HAP-1 (cell line): ENCODE measurements at regions not wholly inside any gene's neighbourhood (a gene's known extent, or its start where the extent isn't known, plus 50 kb on each side); places are given as distances from the start of the nearest gene placed in this dataset.

Experiments used
- DNase-seq, 2 experiments: peaks; one replicate each; pipeline ENCODE4 v3.0.0-alpha.2; 2016 to 2020; ENCODE audit warnings: low spot score in 2 of 2
- H3K27me3 ChIP-seq: fragments of 250-450 bp; sonication (Bioruptor Pico); 2 replicates; pipeline ENCODE4 v1.5.1; 2020; ENCODE audit warnings: low read depth, mild to moderate bottlenecking, moderate library complexity
- H3K36me3 ChIP-seq: fragments of 250-450 bp; sonication (Bioruptor Pico); replicated peaks from 2 replicates; pipeline ENCODE4 v1.5.1; 2020; ENCODE audit warnings: mild to moderate bottlenecking
- H3K4me1 ChIP-seq: fragments of 250-450 bp; sonication (Bioruptor Pico); 2 replicates; pipeline ENCODE4 v1.5.1; 2020; ENCODE audit warnings: mild to moderate bottlenecking
- H3K4me3 ChIP-seq: fragments of 250-450 bp; sonication (Bioruptor Pico); 2 replicates; pipeline ENCODE4 v1.5.1; 2020; ENCODE audit warnings: mild to moderate bottlenecking, moderate library complexity
- H3K9me3 ChIP-seq: fragments of 250-450 bp; sonication (Bioruptor Pico); 2 replicates; pipeline ENCODE4 v1.5.1; 2020; ENCODE audit warnings: mild to moderate bottlenecking, moderate library complexity
- in situ Hi-C: fragments of 300-500 bp; cut with MboI; formaldehyde crosslinking; loops from 3 replicates; pipeline ENCODE4 v1.14.3; 2020; ENCODE audit warnings: low sequenced_read_pairs, inconsistent platforms, mixed read lengths

DNA sequence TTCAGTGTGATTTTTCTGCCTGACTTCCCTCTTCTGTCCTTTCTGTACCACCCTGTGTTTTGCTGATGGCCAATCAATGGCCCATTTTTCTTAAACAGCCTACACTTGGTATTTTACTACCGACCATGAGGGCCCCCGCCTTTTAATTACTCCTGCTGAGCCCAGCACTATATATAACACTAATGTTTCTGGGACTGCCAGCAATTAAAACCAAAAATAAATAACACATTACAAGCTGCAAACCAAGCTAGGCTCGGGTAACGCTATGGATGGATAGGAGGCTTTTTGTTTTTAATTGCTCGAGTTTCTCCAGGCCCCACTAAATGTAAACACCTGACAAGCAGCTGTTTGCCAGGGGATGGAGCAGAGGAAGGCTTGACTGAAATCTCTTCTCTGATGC, 915.4 kb upstream of the AUTS2 start:
- no peak overlapping the region for H3K4me3 ChIP-seq
- H3K36me3 ChIP-seq: no peaks in the 10 kb centered on the region
- in situ Hi-C loops: no loop called here
- DNase-seq: no peak
- H3K27me3 ChIP-seq: no peaks in the 10 kb centered on the region
- H3K9me3 ChIP-seq: no peaks in the 10 kb centered on the region
- H3K4me1 ChIP-seq: no peaks in the 10 kb centered on the region

DNA sequence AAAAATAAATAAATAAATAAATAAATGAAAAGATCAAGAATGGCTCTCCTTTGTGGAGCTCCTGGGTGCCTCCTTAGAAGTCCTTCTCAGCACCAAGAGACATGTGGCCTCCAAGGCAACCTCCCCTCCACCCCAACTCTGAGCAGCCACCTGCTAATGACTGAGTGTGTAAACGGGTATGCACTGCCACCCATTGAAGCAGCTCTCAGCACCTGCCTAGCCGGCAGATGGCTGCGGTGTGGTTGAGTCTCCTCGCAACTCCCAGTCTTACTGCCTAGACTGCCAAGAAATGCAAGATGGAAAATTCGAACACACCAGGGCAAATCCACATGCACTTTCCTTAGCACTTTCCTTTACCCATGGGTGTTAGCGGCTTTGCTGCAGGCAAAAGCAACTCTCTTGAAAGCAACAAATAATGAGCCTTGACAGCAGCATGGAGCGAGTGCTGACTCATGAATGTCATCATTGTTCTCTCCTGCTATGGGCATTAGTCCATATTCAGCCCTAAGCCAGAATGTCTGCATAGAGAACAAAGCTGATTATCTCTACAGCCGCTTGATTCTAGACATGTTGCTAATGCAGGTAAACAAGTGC, 913.9 kb upstream of the AUTS2 start:
- Histone ChIP-seq H3K4me3 (no peak overlapping the region), H3K4me1 (no peaks in the 10 kb centered on the region), H3K36me3 (no peaks in the 10 kb centered on the region), H3K27me3 (no peaks in the 10 kb centered on the region), H3K9me3 (no peaks in the 10 kb centered on the region)
- no peak for DNase-seq
- in situ Hi-C loops: no loop called here

DNA sequence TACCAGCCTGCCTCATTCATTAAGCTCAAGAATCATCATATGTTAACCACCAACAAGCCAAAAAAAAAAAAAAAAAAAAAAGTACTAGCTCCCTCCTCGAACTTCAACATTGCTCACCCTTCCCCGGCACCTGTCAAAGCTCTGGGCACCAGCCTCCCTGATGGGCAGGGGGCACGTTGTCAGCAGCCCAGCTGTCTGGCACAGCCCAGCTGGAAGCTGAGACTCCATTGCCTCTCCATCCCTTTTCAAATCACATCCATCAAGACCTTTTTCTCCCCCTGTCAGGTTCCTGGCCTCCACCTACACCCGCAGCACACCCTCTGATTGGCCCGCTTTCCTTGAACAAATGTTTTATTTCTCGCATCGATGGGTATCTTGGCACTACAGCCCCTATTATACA, 913.3 kb upstream of the AUTS2 start:
- no peaks in the 10 kb centered on the region for H3K36me3 ChIP-seq
- in situ Hi-C loops: no loop called here
- H3K27me3 ChIP-seq: no peaks in the 10 kb centered on the region
- no peak for DNase-seq
- H3K9me3 ChIP-seq: no peaks in the 10 kb centered on the region
- no peaks in the 10 kb centered on the region for H3K4me1 ChIP-seq
- H3K4me3 ChIP-seq: no peak overlapping the region

DNA sequence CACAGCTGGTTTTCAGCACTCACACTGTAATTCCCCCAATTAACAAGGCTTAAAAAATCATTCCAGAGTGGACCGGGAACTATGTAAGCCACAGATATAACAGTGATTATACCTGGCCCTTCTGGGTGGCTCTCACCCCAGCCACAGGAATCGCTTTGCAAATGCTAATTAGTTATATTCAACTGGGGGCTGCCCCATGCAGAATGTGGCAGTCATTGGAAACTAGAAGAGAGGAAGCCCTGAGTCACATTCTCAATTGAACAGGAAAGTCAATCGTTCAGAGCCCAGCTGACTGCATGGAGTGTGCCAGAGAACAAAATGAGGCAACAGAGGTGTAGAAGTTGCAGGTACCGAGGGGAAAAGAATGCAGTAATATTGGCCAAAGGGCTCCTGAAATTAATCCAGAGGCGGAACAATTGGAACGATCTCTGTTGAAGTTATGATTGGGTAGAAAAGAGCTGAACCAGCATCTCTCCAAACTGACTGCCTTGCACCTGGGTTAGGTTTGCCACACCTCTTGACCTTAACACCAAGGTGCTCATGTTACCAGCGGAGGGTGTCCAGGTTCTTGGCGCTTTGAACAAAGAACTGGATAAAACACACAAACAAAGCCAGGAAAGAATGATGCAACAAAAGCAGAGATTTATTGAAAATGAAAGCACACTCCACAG, 909.7 kb upstream of the AUTS2 start:
- Histone ChIP-seq H3K4me3 (no peak overlapping the region), H3K4me1 (no peaks in the 10 kb centered on the region), H3K36me3 (no peaks in the 10 kb centered on the region), H3K9me3 (no peaks in the 10 kb centered on the region), H3K27me3 (no peaks in the 10 kb centered on the region)
- in situ Hi-C loops: no loop called here
- DNase-seq: no peak

DNA sequence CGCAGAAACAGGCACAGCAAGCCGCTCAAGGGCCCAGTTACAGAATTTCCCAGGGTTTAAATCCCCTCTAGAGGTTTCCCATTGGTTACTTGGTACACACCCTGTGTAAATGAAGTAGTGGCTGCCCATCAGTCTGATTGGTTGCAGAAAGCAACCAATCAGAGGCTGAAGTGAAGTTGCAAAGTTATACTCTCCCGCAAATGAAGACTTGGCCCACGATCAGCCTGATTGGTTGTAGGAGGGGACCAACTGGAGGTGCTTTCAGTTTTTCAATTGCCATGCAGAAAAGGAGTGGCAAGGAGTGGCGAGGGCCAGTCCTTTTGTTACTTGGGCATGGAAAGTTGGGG, 909.2 kb upstream of the AUTS2 start:
- Histone ChIP-seq H3K4me3 (no peak overlapping the region), H3K9me3 (no peaks in the 10 kb centered on the region), H3K4me1 (no peaks in the 10 kb centered on the region), H3K27me3 (no peaks in the 10 kb centered on the region), H3K36me3 (no peaks in the 10 kb centered on the region)
- in situ Hi-C loops: no loop called here
- DNase-seq: no peak

DNA sequence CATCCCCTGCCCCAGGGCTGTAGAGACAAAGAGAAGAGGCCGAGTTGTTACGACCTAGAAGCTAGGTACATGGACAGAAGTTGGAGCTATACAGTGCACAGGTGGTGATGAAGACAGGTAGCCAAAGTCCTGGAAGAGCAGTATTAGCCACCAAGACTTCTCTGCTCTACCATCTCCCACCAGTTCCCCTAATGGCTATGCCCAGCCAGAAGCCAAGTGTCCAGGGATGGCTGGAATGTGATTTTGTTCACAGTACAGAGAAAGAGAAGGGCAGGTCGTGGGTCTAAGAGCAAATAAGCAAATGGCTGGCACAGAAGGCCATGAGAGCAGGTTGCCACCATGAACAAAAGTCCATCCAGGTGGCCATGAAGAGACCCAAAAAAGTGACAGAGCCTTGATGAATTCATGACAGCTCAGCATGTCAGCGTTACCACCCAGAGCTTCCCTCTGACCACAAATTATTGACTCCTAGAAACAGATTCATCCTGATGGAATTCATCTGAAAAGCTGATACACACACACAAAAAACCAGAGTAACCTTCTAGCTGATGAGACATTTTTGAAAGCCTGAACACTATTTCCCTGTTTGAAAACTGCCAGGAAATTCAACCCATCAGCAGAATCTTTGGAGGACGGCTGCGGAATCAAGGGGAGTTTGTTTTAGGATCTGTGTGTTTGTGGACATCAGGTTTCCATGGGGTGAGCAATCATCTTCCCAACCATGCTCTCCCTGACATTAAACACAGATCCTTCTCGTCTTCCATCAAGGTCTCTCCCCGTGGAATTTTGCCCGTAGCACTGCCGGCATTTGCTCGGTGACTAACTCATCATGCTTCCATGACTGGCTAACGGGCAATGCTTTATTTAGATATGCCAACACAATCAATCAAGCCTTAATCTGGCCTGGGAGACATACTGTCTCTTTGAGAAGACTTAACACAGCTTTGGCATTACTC, 906.7 kb upstream of the AUTS2 start:
- no peak for DNase-seq
- Histone ChIP-seq H3K27me3 (no peaks in the 10 kb centered on the region), H3K4me1 (no peaks in the 10 kb centered on the region), H3K4me3 (no peak overlapping the region), H3K36me3 (no peaks in the 10 kb centered on the region), H3K9me3 (no peaks in the 10 kb centered on the region)
- in situ Hi-C loops: no loop called here

DNA sequence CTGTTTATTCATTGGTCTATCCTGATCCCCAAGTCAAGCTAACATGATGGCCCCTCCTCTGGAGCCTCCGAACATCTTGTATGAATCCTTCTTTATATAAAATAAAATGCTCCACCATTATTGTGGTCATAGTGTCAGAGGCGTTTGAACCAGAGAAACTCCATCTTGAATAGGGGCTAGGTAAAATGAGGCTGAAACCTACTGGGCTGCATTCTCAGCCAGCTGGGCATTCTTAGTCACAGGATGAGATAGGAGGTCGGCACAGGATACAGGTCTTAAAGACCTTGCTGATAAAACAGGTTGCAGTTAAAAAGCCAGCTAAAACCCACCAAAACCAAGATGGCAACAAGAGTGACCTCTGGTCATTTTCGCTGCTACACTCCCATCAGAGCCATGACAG, 905.8 kb upstream of the AUTS2 start:
- Histone ChIP-seq H3K4me3 (no peak overlapping the region), H3K36me3 (no peaks in the 10 kb centered on the region), H3K4me1 (no peaks in the 10 kb centered on the region), H3K9me3 (no peaks in the 10 kb centered on the region), H3K27me3 (no peaks in the 10 kb centered on the region)
- in situ Hi-C loops: no loop called here
- DNase-seq: no peak

DNA sequence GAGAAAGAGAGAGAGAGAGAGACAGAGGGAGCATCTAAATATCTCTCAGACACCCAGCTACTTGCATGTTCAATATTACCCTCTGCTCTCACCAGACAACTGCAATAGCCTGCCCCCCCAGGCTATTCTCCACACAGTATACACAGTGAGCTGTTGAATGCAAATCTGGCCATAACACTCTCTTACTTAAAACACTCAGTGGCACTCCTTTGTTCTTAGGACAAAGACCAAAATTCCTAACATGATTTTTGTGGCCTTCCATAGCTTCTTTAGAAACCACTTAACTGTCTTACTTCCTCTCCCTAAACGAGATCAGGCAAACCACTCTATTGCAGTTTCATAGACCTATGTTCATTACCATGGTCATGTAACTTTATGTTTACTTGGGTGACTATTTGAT, 903.6 kb upstream of the AUTS2 start:
- DNase-seq: no peak
- H3K9me3 ChIP-seq: no peaks in the 10 kb centered on the region
- no peaks in the 10 kb centered on the region for H3K27me3 ChIP-seq
- H3K4me1 ChIP-seq: no peaks in the 10 kb centered on the region
- in situ Hi-C loops: no loop called here
- no peak overlapping the region for H3K4me3 ChIP-seq
- H3K36me3 ChIP-seq: no peaks in the 10 kb centered on the region

DNA sequence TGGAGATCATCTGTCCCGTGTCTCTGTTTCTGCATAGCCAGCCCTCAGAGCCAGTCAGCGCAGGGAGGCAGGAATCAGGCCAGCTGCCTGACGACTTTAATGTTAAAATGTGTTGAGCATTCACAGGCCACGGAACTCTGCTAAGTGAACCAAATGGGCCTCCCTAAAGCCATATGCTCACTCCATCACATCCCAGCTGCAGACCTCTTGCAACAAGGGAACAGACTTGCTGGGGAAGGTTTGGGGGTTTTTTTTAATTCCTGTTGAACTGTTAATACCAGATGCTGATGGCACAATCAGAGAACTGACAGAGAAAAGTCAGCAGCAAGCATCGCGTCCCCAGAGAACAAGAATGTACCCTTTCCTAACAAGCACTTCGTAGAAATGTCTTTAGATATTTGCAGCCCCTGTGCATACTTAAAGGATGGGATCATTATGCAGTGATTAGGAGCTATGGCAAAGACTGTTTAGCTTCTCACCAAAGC, 900.4 kb upstream of the AUTS2 start:
- DNase-seq: no peak
- H3K4me1 ChIP-seq: no peaks in the 10 kb centered on the region
- H3K4me3 ChIP-seq: no peak overlapping the region
- H3K9me3 ChIP-seq: no peaks in the 10 kb centered on the region; the same call in 1 of the 2 replicates
- H3K36me3 ChIP-seq: no peaks in the 10 kb centered on the region
- H3K27me3 ChIP-seq: no peaks in the 10 kb centered on the region
- in situ Hi-C loops: no loop called here

DNA sequence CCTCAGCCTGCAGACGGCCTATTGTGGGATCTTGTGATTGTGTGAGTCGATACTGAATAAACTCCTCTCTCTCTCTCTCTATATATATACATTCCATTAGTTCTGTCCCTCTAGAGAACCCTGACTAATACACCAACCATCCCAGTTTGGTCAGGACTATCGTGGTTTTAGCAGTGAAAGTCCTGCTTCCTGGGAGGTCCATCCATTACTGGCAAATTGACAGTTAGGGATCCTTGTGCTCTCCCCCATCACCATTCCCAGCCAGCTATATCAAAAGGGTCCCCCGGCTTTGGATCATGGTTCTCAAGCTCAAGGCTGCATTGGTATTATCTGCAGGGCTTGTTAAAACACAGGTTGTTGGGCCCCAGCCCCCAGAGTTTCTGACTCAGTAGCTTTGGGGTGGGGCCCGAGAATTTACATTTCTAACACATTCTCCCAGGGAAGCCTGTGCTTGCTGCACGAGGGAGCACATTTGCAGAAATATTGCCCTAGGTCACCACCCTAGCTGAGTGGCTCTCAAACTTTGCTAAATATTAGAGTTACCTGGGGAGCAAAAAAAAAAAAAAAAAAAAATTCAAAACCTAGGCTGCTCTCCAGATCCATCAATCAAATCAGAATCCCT, 899.1 kb upstream of the AUTS2 start:
- Histone ChIP-seq H3K9me3 (no peaks in the 10 kb centered on the region; the same call in 1 of the 2 replicates), H3K27me3 (no peaks in the 10 kb centered on the region), H3K4me3 (no peak overlapping the region), H3K4me1 (no peaks in the 10 kb centered on the region), H3K36me3 (no peaks in the 10 kb centered on the region)
- in situ Hi-C loops: no loop called here
- no peak for DNase-seq

DNA sequence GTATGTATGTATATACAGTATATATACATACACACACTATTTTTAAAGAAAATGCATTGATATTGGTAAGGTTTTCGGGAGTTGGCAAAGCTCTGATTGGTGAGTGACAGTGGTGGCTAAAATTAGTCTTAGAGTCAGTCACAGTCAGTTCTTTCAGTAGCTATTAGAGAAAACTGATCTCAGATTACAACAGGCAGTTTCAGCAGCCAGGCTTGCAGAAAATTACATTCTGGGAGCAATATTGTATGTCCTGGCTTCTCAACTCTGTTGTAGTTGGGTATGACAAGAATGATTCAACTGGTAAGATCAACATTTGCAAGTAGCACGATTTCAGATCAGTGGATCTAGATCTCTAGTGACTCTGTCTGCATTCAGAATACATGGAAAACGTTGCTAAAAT, 897.9 kb upstream of the AUTS2 start:
- DNase-seq: no peak
- Histone ChIP-seq H3K27me3 (no peaks in the 10 kb centered on the region), H3K4me1 (no peaks in the 10 kb centered on the region), H3K36me3 (no peaks in the 10 kb centered on the region), H3K9me3 (no peaks in the 10 kb centered on the region; the same call in 1 of the 2 replicates), H3K4me3 (no peak overlapping the region)
- in situ Hi-C loops: no loop called here

DNA sequence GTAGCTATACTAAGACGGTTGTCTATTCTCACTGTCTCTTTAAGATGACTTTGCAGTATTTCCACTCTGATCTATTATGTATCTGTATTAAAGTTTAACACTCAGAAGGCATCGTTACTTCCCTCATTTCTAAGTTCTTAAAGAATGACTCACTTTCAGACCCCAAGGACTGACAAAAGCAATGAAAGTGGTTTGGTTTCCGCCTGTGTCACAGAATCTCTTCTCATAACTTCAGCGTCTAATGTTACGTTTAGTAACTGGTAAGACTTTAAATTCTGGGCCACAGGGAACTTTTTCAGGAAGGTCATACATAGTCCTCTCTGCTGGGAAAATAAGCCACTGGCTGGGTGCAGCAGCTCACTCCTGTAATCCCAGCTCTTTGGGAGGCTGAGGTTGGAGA, 892.0 kb upstream of the AUTS2 start:
- Histone ChIP-seq H3K36me3 (no peaks in the 10 kb centered on the region), H3K4me1 (no peaks in the 10 kb centered on the region), H3K27me3 (no peaks in the 10 kb centered on the region), H3K9me3 (no peaks in the 10 kb centered on the region), H3K4me3 (no peak overlapping the region)
- in situ Hi-C loops: no loop called here
- no peak for DNase-seq

DNA sequence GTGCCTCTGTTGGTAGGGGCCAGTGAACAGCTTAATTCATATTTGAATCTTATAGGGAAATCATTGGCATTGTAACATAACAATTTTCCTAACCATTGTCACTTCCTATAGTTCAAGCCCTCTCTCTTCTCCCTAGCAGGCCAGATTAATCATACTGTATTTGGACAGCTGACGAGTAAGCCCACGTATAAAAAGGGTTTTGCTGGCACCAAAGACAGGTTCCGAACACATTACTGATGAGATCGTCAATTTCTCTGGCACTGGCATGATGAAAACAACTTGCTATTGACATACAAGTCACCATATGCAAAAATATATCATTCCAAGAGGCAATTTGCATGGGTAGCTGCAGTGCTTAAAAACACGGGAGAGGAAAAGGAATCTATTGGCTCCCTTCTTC, 891.1 kb upstream of the AUTS2 start:
- Histone ChIP-seq H3K36me3 (no peaks in the 10 kb centered on the region), H3K27me3 (no peaks in the 10 kb centered on the region), H3K4me1 (no peaks in the 10 kb centered on the region), H3K9me3 (no peaks in the 10 kb centered on the region), H3K4me3 (no peak overlapping the region)
- in situ Hi-C loops: no loop called here
- DNase-seq: no peak

DNA sequence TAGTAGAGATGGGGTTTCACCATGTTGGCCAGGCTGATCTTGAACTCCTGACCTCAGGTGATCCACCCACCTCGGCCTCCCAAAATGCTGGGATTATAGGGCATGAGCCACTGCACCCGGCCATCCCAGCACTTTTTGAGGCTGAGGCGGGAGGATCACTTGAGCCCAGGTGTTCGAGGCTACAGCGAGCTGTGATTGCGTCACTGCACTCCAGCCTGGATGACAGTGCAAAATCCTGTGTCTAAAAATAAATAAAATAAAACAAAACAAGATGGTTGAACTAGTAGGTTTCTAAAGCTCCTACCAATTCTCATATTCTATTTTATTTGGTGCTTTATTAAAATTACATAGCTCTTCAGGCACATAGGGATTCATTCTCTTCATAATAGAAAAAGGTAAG, 890.3 kb upstream of the AUTS2 start:
- no peak for DNase-seq
- Histone ChIP-seq H3K36me3 (no peaks in the 10 kb centered on the region), H3K9me3 (no peaks in the 10 kb centered on the region), H3K4me1 (no peaks in the 10 kb centered on the region), H3K4me3 (no peak overlapping the region), H3K27me3 (no peaks in the 10 kb centered on the region)
- in situ Hi-C loops: no loop called here
